HCT116 (cell line): ENCODE measurements at regions not wholly inside any gene's neighbourhood (a gene's known extent, or its start where the extent isn't known, plus 50 kb on each side); places are given as distances from the start of the nearest gene placed in this dataset.

Experiments used
- ATAC-seq: fragments of 200-7000 bp; cut with Tn5 transposase; 2 replicates; pipeline ENCODE4 v1.9.1; 2020; ENCODE audit warnings: mild to moderate bottlenecking, moderate library complexity
- BruUV-seq: library from RNA; stranded (reverse); fragments of 400-500 nt; replicated peaks from 2 replicates; lab custom pipeline; 2021; lab: Mats Ljungman, UMichigan
- CTCF ChIA-PET: fragments of 300-600 bp; sonication (Branson Sonifier 250); formaldehyde crosslinking; loops from one replicate; lab custom pipeline; 2021; ENCODE audit warnings: antibody characterized with exemption; lab: Charles Lee
- POLR2A ChIA-PET: fragments of 300-600, 350-600 bp; sonication (Branson Sonifier 250); formaldehyde crosslinking; loops from one replicate; lab custom pipeline; 2021; ENCODE audit warnings: antibody characterized with exemption; lab: Charles Lee
- RAD21 ChIA-PET, 2 experiments: fragments of 300-600 bp; sonication (Branson Sonifier 250); formaldehyde crosslinking; loops; one replicate each; lab custom pipeline; 2023; ENCODE audit warnings: low total read pairs in 2 of 2; ENCODE audit not compliant: uncharacterized antibody in 2 of 2, unreplicated experiment in 2 of 2, low non-redundant PET in 1 of 2; lab: Charles Lee
- DNase-seq: peaks from one replicate; pipeline ENCODE4 v3.0.0-alpha.2; 2010; ENCODE audit warnings: low read depth, low spot score
- H2AFZ ChIP-seq: fragments of 200-600 bp; shearing (Covaris generic), sonication (generic); 2 replicates; pipeline ENCODE4 v1.6.1; 2017; ENCODE audit warnings: low read depth, mixed run types, mixed read lengths, antibody characterized with exemption, low read length; ENCODE audit not compliant: poor library complexity, severe bottlenecking
- H3K27ac ChIP-seq: 2 replicates; pipeline ENCODE4 v1.5.1; 2012; ENCODE audit warnings: low read depth, low read length
- H3K27me3 ChIP-seq: fragments of 200-600 bp; sonication (generic); 2 replicates; pipeline ENCODE4 v1.6.1; 2016; ENCODE audit warnings: mixed run types, low read length, mixed read lengths; ENCODE audit not compliant: insufficient read depth
- H3K36me3 ChIP-seq, 2 experiments: fragments of 200-500 bp in 1 of 2; fragments of 200-600 bp in 1 of 2; sonication (Bioruptor generic) in 1 of 2; sonication (generic) in 1 of 2; 2 replicates each; pipeline versions ENCODE4 v1.5.1 to v1.6.1; 2014 to 2016; ENCODE audit warnings: low read length in 2 of 2, inconsistent platforms in 1 of 2, mixed read lengths in 1 of 2, mixed run types in 1 of 2; ENCODE audit not compliant: insufficient read depth in 2 of 2, control insufficient read depth in 1 of 2
- H3K4me1 ChIP-seq, 2 experiments: fragments of 200-600 bp in 1 of 2; sonication (generic) in 1 of 2; 2 replicates each; pipeline versions ENCODE4 v1.5.1 to v1.6.1; 2012 to 2017; ENCODE audit warnings: low read length in 2 of 2, inconsistent platforms in 1 of 2, mild to moderate bottlenecking in 1 of 2, mixed read lengths in 1 of 2, mixed run types in 1 of 2, moderate library complexity in 1 of 2; ENCODE audit not compliant: insufficient read depth in 2 of 2, control insufficient read depth in 1 of 2
- H3K4me2 ChIP-seq: fragments of 200-600 bp; sonication (generic); 2 replicates; pipeline ENCODE4 v1.6.1; 2017; ENCODE audit warnings: mixed run types, low read length, mixed read lengths
- H3K4me3 ChIP-seq, 2 experiments: fragments of 200-600 bp in 1 of 2; sonication (generic) in 1 of 2; replicated peaks in 1 of 2; 2 replicates each; pipeline ENCODE4 v1.5.1; 2011 to 2016; ENCODE audit warnings: low read length in 2 of 2, control low read depth in 1 of 2, low read depth in 1 of 2, mild to moderate bottlenecking in 1 of 2, mixed read lengths in 1 of 2, mixed run types in 1 of 2
- H3K79me2 ChIP-seq: fragments of 200-600 bp; sonication (generic); 2 replicates; pipeline ENCODE4 v1.6.1; 2017; ENCODE audit warnings: mild to moderate bottlenecking, mixed run types, low read length, moderate library complexity, mixed read lengths; ENCODE audit not compliant: insufficient read depth
- H3K9ac ChIP-seq: fragments of 200-600 bp; sonication (generic); 2 replicates; pipeline ENCODE4 v1.6.1; 2016; ENCODE audit warnings: low read length, mixed read lengths
- H3K9me2 ChIP-seq: fragments of 200-600 bp; sonication (generic), shearing (Covaris generic); 2 replicates; pipeline ENCODE4 v1.6.1; 2017; ENCODE audit warnings: mixed run types, mild to moderate bottlenecking, moderate library complexity; ENCODE audit not compliant: insufficient read depth
- H3K9me3 ChIP-seq, 2 experiments: fragments of 200-500 bp in 1 of 2; fragments of 200-600 bp in 1 of 2; sonication (Bioruptor generic) in 1 of 2; sonication (generic) in 1 of 2; 2 replicates each; pipeline ENCODE4 v1.6.1; 2014 to 2017; ENCODE audit warnings: low read length in 2 of 2, mixed read lengths in 2 of 2, inconsistent platforms in 1 of 2, low read depth in 1 of 2, mild to moderate bottlenecking in 1 of 2, mixed run types in 1 of 2, moderate library complexity in 1 of 2; ENCODE audit not compliant: control insufficient read depth in 1 of 2, insufficient read depth in 1 of 2
- H4K20me1 ChIP-seq: fragments of 200-600 bp; sonication (generic), shearing (Covaris generic); 2 replicates; pipeline ENCODE4 v1.6.1; 2017; ENCODE audit warnings: mixed run types, mild to moderate bottlenecking, moderate library complexity; ENCODE audit not compliant: insufficient read depth
- EGR1 ChIP-seq: IDR thresholded peaks from 2 replicates; pipeline ENCODE4 v1.6.1; 2012; ENCODE audit warnings: low read depth
- FOSL1 ChIP-seq: IDR thresholded peaks from 2 replicates; pipeline ENCODE4 v1.6.1; 2012; ENCODE audit warnings: low read depth
- JUND ChIP-seq: IDR thresholded peaks from 2 replicates; pipeline ENCODE4 v1.6.1; 2012
- RAD21 ChIP-seq: IDR thresholded peaks from 2 replicates; pipeline ENCODE4 v1.6.1; 2012; ENCODE audit warnings: low read depth, mild to moderate bottlenecking
- SIN3A ChIP-seq: IDR thresholded peaks from 2 replicates; pipeline ENCODE4 v1.6.1; 2012; ENCODE audit warnings: low read depth
- TCF7L2 ChIP-seq: IDR thresholded peaks from 2 replicates; pipeline ENCODE4 v1.7.0; 2011; ENCODE audit warnings: borderline replicate concordance, inconsistent platforms; ENCODE audit not compliant: insufficient read depth, insufficient read length; ENCODE audit errors: extremely low read depth
- YY1 ChIP-seq: IDR thresholded peaks from 2 replicates; pipeline ENCODE4 v1.6.1; 2011; ENCODE audit warnings: low read length, low read depth, moderate library complexity, mild to moderate bottlenecking; ENCODE audit not compliant: insufficient replicate concordance; ENCODE audit errors: extremely low read depth
- ZFX ChIP-seq: fragments of 450-650 bp; IDR thresholded peaks from 2 replicates; pipeline ENCODE4 v1.6.1; 2017
- ZNF274 ChIP-seq: fragments of 200-500 bp; sonication (Bioruptor generic); IDR thresholded peaks from 2 replicates; pipeline ENCODE4 v1.6.1; 2014; ENCODE audit warnings: mild to moderate bottlenecking, low read depth, low read length, inconsistent platforms
- intact Hi-C: fragments of 100-400 bp; cut with micrococcal nuclease; formaldehyde crosslinking; loops from 2 replicates; pipeline ENCODE4 v1.10.0; 2022
- TF ChIP-seq, protein P1 (sequence below): IDR thresholded peaks from 2 replicates; pipeline ENCODE4 v1.6.1; 2012; ENCODE audit warnings: low read depth
- TF ChIP-seq, protein P2 (sequence below): IDR thresholded peaks from 2 replicates; pipeline ENCODE4 v1.6.1; 2012
- TF ChIP-seq, protein P3 (sequence below), 3 experiments: fragments of 200-600 bp in 1 of 3; sonication (generic) in 1 of 3; IDR thresholded peaks in 2 of 3; conservative IDR thresholded peaks in 1 of 3; 2 replicates each; pipeline ENCODE4 v1.5.1; 2012 to 2017; ENCODE audit warnings: low read depth in 2 of 3, low read length in 2 of 3, antibody characterized with exemption in 1 of 3, borderline replicate concordance in 1 of 3, control low read depth in 1 of 3, mild to moderate bottlenecking in 1 of 3, mixed read lengths in 1 of 3, mixed run types in 1 of 3, moderate library complexity in 1 of 3; ENCODE audit not compliant: insufficient read depth in 1 of 3

DNA sequence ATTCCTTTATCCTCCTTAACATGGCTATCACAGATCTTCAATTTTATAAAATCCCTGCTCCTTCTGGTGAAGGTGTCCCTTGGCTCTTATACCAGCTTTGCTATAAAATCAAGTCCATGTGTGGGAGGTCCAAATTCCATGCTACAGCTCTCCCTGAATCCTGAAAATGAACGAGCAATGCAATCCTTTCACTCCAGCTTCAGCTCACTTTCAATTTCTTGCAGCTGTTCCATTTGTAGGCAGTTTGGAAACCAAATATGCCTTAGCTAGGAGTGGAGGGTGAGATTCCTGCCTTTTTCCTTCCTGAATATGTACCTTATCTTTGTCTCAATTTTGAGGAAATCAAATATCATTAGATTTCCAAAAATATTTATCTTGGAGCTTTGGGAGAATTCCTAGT lies 402.6 kb downstream of the TTLL7 start:
- peaks cover 2% of the 10 kb centered on the region; the same call in 1 of the 2 replicates for H4K20me1 ChIP-seq
- no peak for ATAC-seq
- no peaks in the 10 kb centered on the region for H3K4me1 ChIP-seq
- no peaks in the 10 kb centered on the region for H3K79me2 ChIP-seq
- no TSS peak for BruUV-seq
- no peak overlapping the region for H3K27ac ChIP-seq
- ChIA-PET CTCF (no interaction called here), RAD21 (no interaction called here), POLR2A (no interaction called here)
- H3K9me3 ChIP-seq, result no peaks in the 10 kb centered on the region
- H3K9ac ChIP-seq, result no peak overlapping the region
- H3K27me3 ChIP-seq, result no peaks in the 10 kb centered on the region
- TF ChIP-seq FOSL1 (no peak), JUND (no peak), RAD21 (no peak), EGR1 (no peak), ZNF274 (no peak), SIN3A (no peak), ZFX (no peak), TCF7L2 (no peak), YY1 (no peak)
- TF ChIP-seq, protein P1, sequence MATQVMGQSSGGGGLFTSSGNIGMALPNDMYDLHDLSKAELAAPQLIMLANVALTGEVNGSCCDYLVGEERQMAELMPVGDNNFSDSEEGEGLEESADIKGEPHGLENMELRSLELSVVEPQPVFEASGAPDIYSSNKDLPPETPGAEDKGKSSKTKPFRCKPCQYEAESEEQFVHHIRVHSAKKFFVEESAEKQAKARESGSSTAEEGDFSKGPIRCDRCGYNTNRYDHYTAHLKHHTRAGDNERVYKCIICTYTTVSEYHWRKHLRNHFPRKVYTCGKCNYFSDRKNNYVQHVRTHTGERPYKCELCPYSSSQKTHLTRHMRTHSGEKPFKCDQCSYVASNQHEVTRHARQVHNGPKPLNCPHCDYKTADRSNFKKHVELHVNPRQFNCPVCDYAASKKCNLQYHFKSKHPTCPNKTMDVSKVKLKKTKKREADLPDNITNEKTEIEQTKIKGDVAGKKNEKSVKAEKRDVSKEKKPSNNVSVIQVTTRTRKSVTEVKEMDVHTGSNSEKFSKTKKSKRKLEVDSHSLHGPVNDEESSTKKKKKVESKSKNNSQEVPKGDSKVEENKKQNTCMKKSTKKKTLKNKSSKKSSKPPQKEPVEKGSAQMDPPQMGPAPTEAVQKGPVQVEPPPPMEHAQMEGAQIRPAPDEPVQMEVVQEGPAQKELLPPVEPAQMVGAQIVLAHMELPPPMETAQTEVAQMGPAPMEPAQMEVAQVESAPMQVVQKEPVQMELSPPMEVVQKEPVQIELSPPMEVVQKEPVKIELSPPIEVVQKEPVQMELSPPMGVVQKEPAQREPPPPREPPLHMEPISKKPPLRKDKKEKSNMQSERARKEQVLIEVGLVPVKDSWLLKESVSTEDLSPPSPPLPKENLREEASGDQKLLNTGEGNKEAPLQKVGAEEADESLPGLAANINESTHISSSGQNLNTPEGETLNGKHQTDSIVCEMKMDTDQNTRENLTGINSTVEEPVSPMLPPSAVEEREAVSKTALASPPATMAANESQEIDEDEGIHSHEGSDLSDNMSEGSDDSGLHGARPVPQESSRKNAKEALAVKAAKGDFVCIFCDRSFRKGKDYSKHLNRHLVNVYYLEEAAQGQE, result no peak
- TF ChIP-seq, protein P2, sequence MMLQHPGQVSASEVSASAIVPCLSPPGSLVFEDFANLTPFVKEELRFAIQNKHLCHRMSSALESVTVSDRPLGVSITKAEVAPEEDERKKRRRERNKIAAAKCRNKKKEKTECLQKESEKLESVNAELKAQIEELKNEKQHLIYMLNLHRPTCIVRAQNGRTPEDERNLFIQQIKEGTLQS, result no peak
- TF ChIP-seq, protein P3, sequence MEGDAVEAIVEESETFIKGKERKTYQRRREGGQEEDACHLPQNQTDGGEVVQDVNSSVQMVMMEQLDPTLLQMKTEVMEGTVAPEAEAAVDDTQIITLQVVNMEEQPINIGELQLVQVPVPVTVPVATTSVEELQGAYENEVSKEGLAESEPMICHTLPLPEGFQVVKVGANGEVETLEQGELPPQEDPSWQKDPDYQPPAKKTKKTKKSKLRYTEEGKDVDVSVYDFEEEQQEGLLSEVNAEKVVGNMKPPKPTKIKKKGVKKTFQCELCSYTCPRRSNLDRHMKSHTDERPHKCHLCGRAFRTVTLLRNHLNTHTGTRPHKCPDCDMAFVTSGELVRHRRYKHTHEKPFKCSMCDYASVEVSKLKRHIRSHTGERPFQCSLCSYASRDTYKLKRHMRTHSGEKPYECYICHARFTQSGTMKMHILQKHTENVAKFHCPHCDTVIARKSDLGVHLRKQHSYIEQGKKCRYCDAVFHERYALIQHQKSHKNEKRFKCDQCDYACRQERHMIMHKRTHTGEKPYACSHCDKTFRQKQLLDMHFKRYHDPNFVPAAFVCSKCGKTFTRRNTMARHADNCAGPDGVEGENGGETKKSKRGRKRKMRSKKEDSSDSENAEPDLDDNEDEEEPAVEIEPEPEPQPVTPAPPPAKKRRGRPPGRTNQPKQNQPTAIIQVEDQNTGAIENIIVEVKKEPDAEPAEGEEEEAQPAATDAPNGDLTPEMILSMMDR (IDR thresholded peaks at IDR 0.05 in 2 of 3, conservative IDR thresholded peaks at IDR 0.05 in 1 of 3; ENCODE audit: borderline replicate concordance in 1 of 3, insufficient read depth in 1 of 3, low read depth in 2 of 3, low read length in 2 of 3), result no peak
- TF ChIP-seq, all 23 proteins: peak for 0
- Histone ChIP-seq H3K36me3 (no peaks in the 10 kb centered on the region), H2AFZ (no peak overlapping the region), H3K4me2 (no peak overlapping the region), H3K9me2 (no peaks in the 10 kb centered on the region), H3K4me3 (no peak overlapping the region)
- intact Hi-C loops, result no loop called here
- no peak for DNase-seq
